Loucy (cell line): ENCODE measurements at regions not wholly inside any gene's neighbourhood (a gene's known extent, or its start where the extent isn't known, plus 50 kb on each side); places are given as distances from the start of the nearest gene placed in this dataset.

Experiments
- CTCF ChIP-seq: fragments of 200-600 bp; sonication (generic); conservative IDR thresholded peaks from 2 replicates; pipeline ENCODE4 v1.5.1; 2014; ENCODE audit warnings: mild to moderate bottlenecking, antibody characterized with exemption, low read length
- EZH2phosphoT487 ChIP-seq: fragments of 200-600 bp; IDR thresholded peaks from 2 replicates; pipeline ENCODE4 v1.6.1; 2018; ENCODE audit warnings: antibody characterized with exemption, mild to moderate bottlenecking, moderate library complexity, borderline replicate concordance

GRCh38 chr6:82775361-82775760 lies 290.3 kb downstream of the UBE3D start:
- TF ChIP-seq CTCF = no peak
- no peak for TF ChIP-seq EZH2phosphoT487
